Esophagus muscularis mucosa (tissue), 4 donors: ENCODE measurements at regions not wholly inside any gene's neighbourhood (a gene's known extent, or its start where the extent isn't known, plus 50 kb on each side); places are given as distances from the start of the nearest gene placed in this dataset.

Source experiments
- EP300 ChIP-seq: sonication (generic); formaldehyde crosslinking; IDR thresholded peaks from one replicate; pipeline ENCODE4 v1.6.1; 2017; ENCODE audit warnings: antibody characterized with exemption
- POLR2A ChIP-seq: fragments of 450-650 bp; IDR thresholded peaks from one replicate; pipeline ENCODE4 v1.6.1; 2017; ENCODE audit warnings: antibody characterized with exemption, moderate library complexity, mild to moderate bottlenecking, low read depth
- TF ChIP-seq, protein P1 (sequence below), 3 experiments: fragments of 200-600 bp in 2 of 3; fragments of 450-650 bp in 1 of 3; sonication (generic) in 2 of 3; IDR thresholded peaks; one replicate each; pipeline ENCODE4 v1.5.1; 2017 to 2019; ENCODE audit warnings: antibody characterized with exemption in 3 of 3, mild to moderate bottlenecking in 2 of 3, moderate library complexity in 1 of 3

GRCh38 chr3:120526011-120526870, 69.9 kb upstream of the NDUFB4 start:
- TF ChIP-seq, protein P1, sequence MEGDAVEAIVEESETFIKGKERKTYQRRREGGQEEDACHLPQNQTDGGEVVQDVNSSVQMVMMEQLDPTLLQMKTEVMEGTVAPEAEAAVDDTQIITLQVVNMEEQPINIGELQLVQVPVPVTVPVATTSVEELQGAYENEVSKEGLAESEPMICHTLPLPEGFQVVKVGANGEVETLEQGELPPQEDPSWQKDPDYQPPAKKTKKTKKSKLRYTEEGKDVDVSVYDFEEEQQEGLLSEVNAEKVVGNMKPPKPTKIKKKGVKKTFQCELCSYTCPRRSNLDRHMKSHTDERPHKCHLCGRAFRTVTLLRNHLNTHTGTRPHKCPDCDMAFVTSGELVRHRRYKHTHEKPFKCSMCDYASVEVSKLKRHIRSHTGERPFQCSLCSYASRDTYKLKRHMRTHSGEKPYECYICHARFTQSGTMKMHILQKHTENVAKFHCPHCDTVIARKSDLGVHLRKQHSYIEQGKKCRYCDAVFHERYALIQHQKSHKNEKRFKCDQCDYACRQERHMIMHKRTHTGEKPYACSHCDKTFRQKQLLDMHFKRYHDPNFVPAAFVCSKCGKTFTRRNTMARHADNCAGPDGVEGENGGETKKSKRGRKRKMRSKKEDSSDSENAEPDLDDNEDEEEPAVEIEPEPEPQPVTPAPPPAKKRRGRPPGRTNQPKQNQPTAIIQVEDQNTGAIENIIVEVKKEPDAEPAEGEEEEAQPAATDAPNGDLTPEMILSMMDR (IDR thresholded peaks at IDR 0.05) = no peak
- TF ChIP-seq POLR2A (no peak), EP300 (no peak)
